Fibroblast of mammary gland (primary cell): ENCODE measurements at regions not wholly inside any gene's neighbourhood (a gene's known extent, or its start where the extent isn't known, plus 50 kb on each side); places are given as distances from the start of the nearest gene placed in this dataset.
"Not testable (repeated sequence)": the region's sequence is repeated elsewhere in the genome, so short reads cannot be mapped to it uniquely, and the experiment has no call there.

Source experiments
- DNase-seq: peaks from one replicate; pipeline ENCODE4 v3.0.0-alpha.2; 2010; ENCODE audit warnings: low read depth
- H3K4me3 ChIP-seq: 2 replicates; pipeline ENCODE4 v1.5.1; 2011; ENCODE audit warnings: low read depth, mild to moderate bottlenecking, low read length, moderate library complexity; ENCODE audit not compliant: control insufficient read depth
- CTCF ChIP-seq: conservative IDR thresholded peaks from 2 replicates; pipeline ENCODE4 v1.5.1; 2011; ENCODE audit warnings: low read depth, low read length, inconsistent platforms; ENCODE audit not compliant: control insufficient read depth, insufficient read depth

- TF ChIP-seq CTCF, result no peak
- peak; percentile 25 for DNase-seq
- no peak overlapping the region for H3K4me3 ChIP-seq
These were observed 81.7 kb upstream of the FAM20A start for GRCh38 chr17:68682903-68683302.

- TF ChIP-seq CTCF, result no peak
- DNase-seq, result no peak
- no peak overlapping the region for H3K4me3 ChIP-seq
These were observed 78.7 kb upstream of the FAM20A start for GRCh38 chr17:68679882-68680281.

- DNase-seq, result no peak
- no peak overlapping the region for H3K4me3 ChIP-seq
- TF ChIP-seq CTCF, result no peak
These were observed 75.7 kb upstream of the FAM20A start for GRCh38 chr17:68676856-68677255.

- TF ChIP-seq CTCF, result no peak
- no peak for DNase-seq
These were observed 74.6 kb upstream of the FAM20A start for GRCh38 chr17:68675723-68676122.

GRCh38 chr17:68674029-68674925 lies 73.1 kb upstream of the FAM20A start:
- TF ChIP-seq CTCF, result no peak
- peak; percentile 66 for DNase-seq

More at GRCh38 chr17:68675723-68676122, 74.6 kb upstream of the FAM20A start:
- no peak overlapping the region for H3K4me3 ChIP-seq

GRCh38 chr17:68670967-68671693 lies 70.0 kb upstream of the FAM20A start:
- no peak for DNase-seq
- TF ChIP-seq CTCF, result no peak
- H3K4me3 ChIP-seq, result no peak overlapping the region

More at GRCh38 chr17:68674029-68674925, 73.1 kb upstream of the FAM20A start:
- no peak overlapping the region for H3K4me3 ChIP-seq

GRCh38 chr17:68666438-68666837 lies 65.3 kb upstream of the FAM20A start:
- not testable (repeated sequence) for H3K4me3 ChIP-seq, DNase-seq
